ENCODE measurements at regions not wholly inside any gene's neighbourhood (a gene's known extent, or its start where the extent isn't known, plus 50 kb on each side); places are given as distances from the start of the nearest gene placed in this dataset.

DNA sequence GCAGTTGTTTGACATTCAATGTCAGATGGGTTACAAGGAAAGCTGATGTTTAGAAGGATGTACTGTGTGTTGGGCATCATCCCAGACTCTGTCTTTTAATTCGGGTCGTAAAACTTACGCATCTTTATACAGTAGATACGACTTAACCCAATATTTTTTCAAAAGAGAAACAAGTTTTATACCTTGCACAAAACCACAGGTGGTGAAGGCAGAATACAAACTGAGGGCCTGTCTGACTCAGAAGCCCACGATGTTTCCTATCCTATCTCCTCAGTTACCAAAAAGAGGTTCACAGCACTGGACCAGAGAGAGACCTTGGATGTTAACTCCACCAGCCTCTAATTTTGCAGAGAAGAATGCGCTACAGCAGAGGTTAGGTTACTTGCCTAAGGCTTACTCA lies 477.0 kb downstream of the FOXO1 start:
- no peaks in the 10 kb centered on the region for H3K36me3 ChIP-seq (ENCODE audit: control insufficient read depth in 2 of 3, insufficient read depth in 3 of 3, low read length in 3 of 3)
- no peak overlapping the region for H3K9ac ChIP-seq (ENCODE audit: low read length in 3 of 3)
- FAIRE-seq (no peak), DNase-seq (no peak)
- intact Hi-C loops (cut with DNase I): no loop called here
- no peak for TF ChIP-seq CTCF (IDR thresholded peaks at IDR 0.05; ENCODE audit: borderline replicate concordance, extremely low read depth, insufficient read depth)
- no peaks in the 10 kb centered on the region for H3K27me3 ChIP-seq (ENCODE audit: control insufficient read depth, insufficient read depth, low read length)
- H3K27ac ChIP-seq (ENCODE audit: low read depth in 2 of 2, low read length in 2 of 2): no peak overlapping the region
- H3K9me3 ChIP-seq (ENCODE audit: control insufficient read depth in 2 of 3, insufficient read depth in 1 of 3, low read length in 3 of 3): no peaks in the 10 kb centered on the region
- no peak overlapping the region for H3K4me3 ChIP-seq (ENCODE audit: low read length in 3 of 3)
- peaks cover 0 to 6% (median 4%) of the 10 kb centered on the region in 3 donors for H3K4me1 ChIP-seq (ENCODE audit: control insufficient read depth in 2 of 3, insufficient read depth in 2 of 3, low read depth in 1 of 3, low read length in 3 of 3)

DNA sequence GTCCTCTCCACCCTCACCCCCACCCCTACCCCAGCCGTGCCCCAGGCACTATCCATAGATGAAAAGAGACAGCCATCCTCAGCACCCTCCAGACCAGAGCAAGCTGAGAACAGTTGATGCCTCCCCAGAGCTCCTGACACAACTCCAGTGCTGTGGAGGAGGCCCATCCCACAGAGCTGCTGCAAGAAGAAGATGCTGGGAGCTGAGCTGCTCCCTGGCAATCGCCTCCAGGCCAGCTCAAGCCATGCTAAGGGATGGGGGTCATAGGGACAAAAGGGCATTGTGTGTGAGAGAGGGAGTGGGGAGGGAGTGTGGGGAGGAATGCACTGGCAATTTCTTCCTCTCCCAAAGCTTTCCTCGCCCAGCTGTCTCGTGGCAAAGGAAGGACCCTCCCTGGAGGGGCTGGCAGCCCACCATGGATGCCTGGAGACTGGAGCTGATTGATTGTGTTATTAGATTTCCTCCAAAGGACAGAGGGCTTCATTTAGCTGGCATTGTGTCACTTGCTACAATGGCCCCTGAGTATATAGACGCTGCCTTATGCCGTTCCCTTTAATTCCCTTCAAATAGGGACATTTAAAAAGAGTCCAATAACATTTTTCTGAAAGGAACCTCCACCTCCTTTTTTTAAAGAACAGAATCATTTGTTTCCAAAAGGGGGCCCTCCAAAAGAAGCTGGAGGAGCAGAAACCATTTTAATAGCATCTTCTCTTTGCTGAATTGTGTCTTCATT lies 476.4 kb downstream of the FOXO1 start:
- Histone ChIP-seq H3K4me1 (ENCODE audit: control insufficient read depth in 2 of 3, insufficient read depth in 2 of 3, low read depth in 1 of 3, low read length in 3 of 3) (peaks cover 0 to 6% (median 4%) of the 10 kb centered on the region in 3 donors), H3K27me3 (ENCODE audit: control insufficient read depth, insufficient read depth, low read length) (no peaks in the 10 kb centered on the region), H3K9me3 (ENCODE audit: control insufficient read depth in 2 of 3, insufficient read depth in 1 of 3, low read length in 3 of 3) (no peaks in the 10 kb centered on the region), H3K4me3 (ENCODE audit: low read length in 3 of 3) (no peak overlapping the region), H3K27ac (ENCODE audit: low read depth in 2 of 2, low read length in 2 of 2) (no peak overlapping the region), H3K36me3 (ENCODE audit: control insufficient read depth in 2 of 3, insufficient read depth in 3 of 3, low read length in 3 of 3) (no peaks in the 10 kb centered on the region), H3K9ac (ENCODE audit: low read length in 3 of 3) (no peak overlapping the region)
- no peak for FAIRE-seq
- peak in 1 of 5 donors; percentile 42 for DNase-seq
- intact Hi-C loops (cut with DNase I): no loop called here
- TF ChIP-seq CTCF (IDR thresholded peaks at IDR 0.05; ENCODE audit: borderline replicate concordance, extremely low read depth, insufficient read depth): no peak

DNA sequence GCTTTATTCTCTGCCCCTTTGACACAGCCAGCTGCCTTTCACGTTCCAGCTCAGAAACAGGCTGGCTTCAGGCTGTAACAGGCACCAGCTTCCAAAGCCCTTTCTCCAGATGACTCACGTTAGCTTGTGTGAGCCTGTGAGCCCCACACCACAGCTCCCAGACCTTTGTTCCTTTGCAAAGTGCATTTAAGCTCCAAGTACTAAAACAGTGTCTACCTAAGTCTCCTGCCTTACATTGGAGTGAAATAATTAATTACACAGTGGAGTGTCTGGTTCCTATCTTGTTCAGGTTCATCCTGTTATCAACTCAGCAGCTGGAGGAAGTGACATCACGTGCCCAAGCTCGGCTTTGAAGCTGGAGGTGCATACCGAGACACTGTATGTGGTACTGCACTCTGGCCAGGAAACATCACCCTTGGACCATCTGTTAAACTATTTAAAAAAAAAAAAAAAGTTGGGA lies 475.8 kb downstream of the FOXO1 start:
- no peak for TF ChIP-seq CTCF (IDR thresholded peaks at IDR 0.05; ENCODE audit: borderline replicate concordance, extremely low read depth, insufficient read depth)
- FAIRE-seq (no peak), DNase-seq (peak in 4 of 5 donors; percentile 43 to 67 (median 58))
- Histone ChIP-seq H3K9ac (ENCODE audit: low read length in 3 of 3) (no peak overlapping the region), H3K36me3 (ENCODE audit: control insufficient read depth in 2 of 3, insufficient read depth in 3 of 3, low read length in 3 of 3) (no peaks in the 10 kb centered on the region), H3K27me3 (ENCODE audit: control insufficient read depth, insufficient read depth, low read length) (no peaks in the 10 kb centered on the region), H3K4me1 (ENCODE audit: control insufficient read depth in 2 of 3, insufficient read depth in 2 of 3, low read depth in 1 of 3, low read length in 3 of 3) (peaks cover 0 to 6% (median 4%) of the 10 kb centered on the region in 3 donors), H3K9me3 (ENCODE audit: control insufficient read depth in 2 of 3, insufficient read depth in 1 of 3, low read length in 3 of 3) (no peaks in the 10 kb centered on the region), H3K4me3 (ENCODE audit: low read length in 3 of 3) (no peak overlapping the region), H3K27ac (ENCODE audit: low read depth in 2 of 2, low read length in 2 of 2) (no peak overlapping the region)
- intact Hi-C loops (cut with DNase I): no loop called here
